Neuron (in vitro differentiated cells): ENCODE measurements at regions not wholly inside any gene's neighbourhood (a gene's known extent, or its start where the extent isn't known, plus 50 kb on each side); places are given as distances from the start of the nearest gene placed in this dataset.

ENCODE experiments used
- H2AFZ ChIP-seq: one replicate; pipeline ENCODE4 v1.6.1; 2013; ENCODE audit warnings: low read depth, mild to moderate bottlenecking, inconsistent platforms, low read length, moderate library complexity
- H3K27me3 ChIP-seq: one replicate; pipeline ENCODE4 v1.6.1; 2013; ENCODE audit warnings: low read length; ENCODE audit not compliant: insufficient read depth
- H3K36me3 ChIP-seq: one replicate; pipeline ENCODE4 v1.6.1; 2013; ENCODE audit warnings: low read length; ENCODE audit not compliant: insufficient read depth
- H3K4me1 ChIP-seq: one replicate; pipeline ENCODE4 v1.6.1; 2013; ENCODE audit warnings: low read length; ENCODE audit not compliant: insufficient read depth
- H3K4me3 ChIP-seq: 2 replicates; pipeline ENCODE4 v1.5.1; 2013; ENCODE audit warnings: mild to moderate bottlenecking, low read length, moderate library complexity
- H3K9me3 ChIP-seq: one replicate; pipeline ENCODE4 v1.6.1; 2013; ENCODE audit warnings: low read length

DNA sequence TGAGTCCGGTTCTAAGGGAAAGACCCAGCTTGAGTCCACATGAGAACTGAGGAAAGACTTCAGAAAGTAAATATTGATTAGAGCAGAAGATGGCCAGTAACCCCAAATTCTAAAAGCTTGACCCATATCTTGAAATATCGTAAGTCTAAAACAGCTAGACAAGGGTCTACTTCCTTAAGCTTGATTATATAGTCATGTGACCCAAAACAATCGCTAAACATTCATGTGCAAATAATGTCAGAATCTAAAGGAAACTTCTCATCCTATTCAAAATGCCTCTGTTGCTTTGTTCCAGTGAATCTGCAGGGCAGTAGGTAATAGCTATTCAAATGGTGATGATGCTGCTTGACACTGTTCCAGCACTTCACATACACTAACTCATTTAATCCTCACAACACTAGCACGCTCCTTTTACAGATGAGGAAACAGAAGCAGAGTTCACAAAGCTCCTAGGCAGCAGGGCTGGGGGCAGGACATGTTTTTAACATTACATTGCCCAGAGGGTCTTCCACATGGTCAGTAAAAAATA is 52.6 kb downstream of the TCF20 start:
- Histone ChIP-seq H3K36me3 (peaks cover 17% of the 10 kb centered on the region), H3K9me3 (no peaks in the 10 kb centered on the region), H3K4me1 (peaks cover 51% of the 10 kb centered on the region), H3K27me3 (no peaks in the 10 kb centered on the region), H2AFZ (no peak overlapping the region), H3K4me3 (no peak overlapping the region)

DNA sequence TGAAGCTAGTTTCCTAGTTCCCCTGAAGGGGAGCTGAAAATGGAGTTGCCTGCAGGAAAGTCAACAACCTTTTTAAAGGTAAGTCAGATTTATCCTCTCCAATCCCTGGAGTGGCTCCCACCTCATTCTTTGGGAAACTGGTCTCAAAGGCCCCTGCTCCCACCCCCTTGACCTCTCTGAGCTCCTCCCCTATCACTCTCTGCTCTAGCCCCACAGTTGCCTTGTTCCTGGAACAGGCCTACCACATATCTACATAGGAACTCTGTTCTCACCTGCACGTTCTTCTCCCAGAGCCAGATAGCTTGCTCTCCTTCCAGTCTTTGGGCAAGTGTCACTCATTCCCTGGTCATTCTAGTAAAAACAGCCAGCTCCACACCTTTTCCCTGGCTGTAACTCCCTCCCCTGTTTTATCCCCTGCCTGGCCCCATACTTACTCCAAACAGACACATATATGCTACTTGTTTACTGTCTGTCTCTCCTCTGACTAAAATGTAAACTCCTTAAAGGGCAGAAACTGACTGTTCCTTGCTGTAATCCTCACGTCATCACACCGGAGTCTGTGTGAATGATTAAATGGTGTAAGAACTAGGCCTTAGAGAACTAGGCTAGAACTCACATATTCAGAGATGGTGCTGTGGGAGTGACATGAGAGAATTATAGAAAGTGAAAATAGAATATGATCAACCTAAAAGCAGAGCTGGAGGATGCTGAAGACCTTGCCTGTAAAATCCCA is 53.3 kb downstream of the TCF20 start:
- no peak overlapping the region for H2AFZ ChIP-seq
- no peaks in the 10 kb centered on the region for H3K27me3 ChIP-seq
- no peak overlapping the region for H3K4me3 ChIP-seq
- peaks cover 55% of the 10 kb centered on the region for H3K4me1 ChIP-seq
- peaks cover 21% of the 10 kb centered on the region for H3K36me3 ChIP-seq
- H3K9me3 ChIP-seq = no peaks in the 10 kb centered on the region

DNA sequence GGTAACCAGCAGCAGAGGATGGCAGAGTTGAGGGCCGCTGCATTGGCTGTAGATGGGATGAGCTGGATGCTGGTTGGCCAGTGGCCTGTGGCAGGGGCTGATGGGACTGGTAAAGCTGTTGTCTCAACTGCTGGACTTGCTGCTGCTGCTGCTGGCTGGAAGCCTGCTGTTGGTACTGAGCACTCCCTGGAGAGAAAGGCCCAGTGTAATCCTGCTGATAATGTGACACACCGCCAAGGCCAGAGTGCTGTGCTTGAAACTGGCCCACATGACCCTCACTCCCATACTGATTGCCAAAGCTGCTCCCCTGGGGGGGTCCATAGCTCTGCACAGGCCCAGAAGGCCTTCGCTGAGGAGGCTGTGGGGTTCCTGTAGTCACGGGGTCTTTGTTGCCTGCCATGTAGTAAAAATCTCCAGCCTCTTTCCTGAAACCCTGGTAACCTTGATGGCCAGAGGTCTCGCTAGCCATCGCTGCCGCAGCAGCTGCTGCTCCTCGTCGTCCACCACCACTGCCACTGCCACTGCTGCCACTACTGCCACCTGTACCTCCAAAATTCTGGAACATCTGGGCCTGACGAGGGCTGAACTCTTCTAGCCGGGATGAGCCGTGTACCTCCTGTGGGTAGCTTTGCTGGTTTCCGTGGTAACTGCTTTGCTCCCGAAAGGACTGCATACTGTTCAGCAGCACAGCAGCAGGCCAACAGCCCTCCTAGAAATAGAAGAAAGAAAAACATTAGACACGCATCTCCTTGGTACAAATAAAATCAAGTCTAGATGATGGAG is 55.6 kb downstream of the TCF20 start:
- no peak overlapping the region for H2AFZ ChIP-seq
- no peaks in the 10 kb centered on the region for H3K27me3 ChIP-seq
- H3K9me3 ChIP-seq = peaks cover 6% of the 10 kb centered on the region
- peaks cover 59% of the 10 kb centered on the region for H3K4me1 ChIP-seq
- H3K4me3 ChIP-seq = no peak overlapping the region
- peaks cover 39% of the 10 kb centered on the region for H3K36me3 ChIP-seq

DNA sequence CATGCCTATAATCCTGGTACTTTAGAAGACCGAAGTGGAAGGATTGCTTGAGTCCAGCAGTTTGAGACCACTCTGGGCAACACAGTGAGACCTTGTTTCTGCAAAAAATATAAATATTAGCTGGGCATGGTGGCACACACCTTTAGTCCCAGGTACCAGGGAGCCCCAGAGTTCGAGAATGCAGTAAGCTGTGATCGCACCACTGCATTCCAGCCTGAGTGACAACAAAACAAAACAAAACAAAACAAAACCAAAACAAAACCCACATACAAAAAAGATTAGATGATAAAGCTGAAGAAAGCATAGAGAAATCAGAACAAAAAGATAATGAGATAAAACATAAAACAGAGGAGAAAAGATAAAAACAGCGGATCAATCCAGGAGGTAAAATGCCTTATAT is 62.1 kb downstream of the TCF20 start:
- Histone ChIP-seq H3K4me3 (no peak overlapping the region), H3K27me3 (no peaks in the 10 kb centered on the region), H3K36me3 (peaks cover 52% of the 10 kb centered on the region), H3K4me1 (peaks cover 9% of the 10 kb centered on the region), H3K9me3 (peaks cover 10% of the 10 kb centered on the region), H2AFZ (no peak overlapping the region)

DNA sequence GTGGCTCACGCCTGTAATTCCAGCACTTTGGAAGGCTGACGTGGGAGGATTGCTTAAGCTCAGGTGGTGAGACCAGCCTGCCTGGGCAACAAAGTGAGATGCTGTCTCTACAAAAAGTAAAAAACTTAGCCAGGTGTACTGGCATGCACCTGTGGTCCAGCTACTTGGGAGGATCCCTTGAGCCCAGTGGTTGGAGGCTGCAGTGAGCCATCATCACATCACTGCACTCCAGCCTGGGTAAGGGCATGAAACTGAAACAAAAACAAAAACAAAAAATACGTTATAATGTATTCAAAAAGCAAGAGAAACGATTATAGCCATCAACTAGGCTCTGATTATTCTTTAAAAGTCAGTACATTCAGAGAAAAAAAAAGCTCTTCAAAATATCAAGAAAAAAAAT is 62.5 kb downstream of the TCF20 start:
- no peak overlapping the region for H3K4me3 ChIP-seq
- peaks cover 47% of the 10 kb centered on the region for H3K36me3 ChIP-seq
- H3K9me3 ChIP-seq = peaks cover 10% of the 10 kb centered on the region
- peaks cover 9% of the 10 kb centered on the region for H3K4me1 ChIP-seq
- H2AFZ ChIP-seq = no peak overlapping the region
- H3K27me3 ChIP-seq = no peaks in the 10 kb centered on the region

DNA sequence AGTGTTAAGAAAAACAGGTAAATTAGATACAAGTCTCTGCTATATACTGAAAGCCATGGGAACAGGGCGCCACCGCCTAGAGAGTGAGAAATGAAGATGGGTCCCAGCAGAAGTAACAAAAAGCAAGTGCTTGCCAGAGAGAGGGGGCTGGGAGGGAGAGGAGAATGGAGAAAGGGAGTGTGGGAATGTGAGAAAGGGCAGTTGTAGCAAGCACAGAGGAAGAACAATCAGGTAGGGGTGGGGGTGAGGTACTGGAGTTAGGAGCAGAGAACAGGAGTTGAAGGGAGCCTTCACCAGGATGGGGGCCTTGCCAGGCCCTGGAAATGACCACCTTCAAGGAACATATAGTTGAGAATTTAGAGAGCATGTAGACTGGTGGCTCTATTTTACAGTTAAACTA is 66.8 kb downstream of the TCF20 start:
- Histone ChIP-seq H3K27me3 (no peaks in the 10 kb centered on the region), H2AFZ (no peak overlapping the region), H3K9me3 (peaks cover 7% of the 10 kb centered on the region), H3K4me1 (no peaks in the 10 kb centered on the region), H3K4me3 (no peak overlapping the region), H3K36me3 (peaks cover 12% of the 10 kb centered on the region)

DNA sequence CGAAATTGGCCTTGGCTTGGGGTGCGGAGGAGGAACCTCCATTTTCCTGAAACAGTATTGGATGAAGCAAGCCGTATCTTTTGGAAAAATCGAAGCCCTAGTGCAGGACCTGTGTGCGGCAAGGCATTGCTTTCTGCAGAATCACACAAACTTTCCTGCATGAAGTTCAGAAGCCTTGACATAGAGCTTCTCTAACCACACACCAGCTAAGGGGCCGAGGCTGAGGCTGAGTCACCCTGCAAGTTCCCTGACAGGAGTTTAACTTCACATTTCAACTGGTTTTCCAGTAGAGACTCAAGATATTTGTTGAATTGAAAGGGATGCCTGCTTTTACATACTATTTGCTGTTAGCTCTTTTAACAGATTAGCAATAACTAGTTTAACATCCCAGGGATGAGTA is 67.8 kb downstream of the TCF20 start:
- Histone ChIP-seq H3K4me1 (no peaks in the 10 kb centered on the region), H3K4me3 (no peak overlapping the region), H2AFZ (no peak overlapping the region), H3K9me3 (peaks cover 7% of the 10 kb centered on the region), H3K27me3 (no peaks in the 10 kb centered on the region), H3K36me3 (peaks cover 5% of the 10 kb centered on the region)

DNA sequence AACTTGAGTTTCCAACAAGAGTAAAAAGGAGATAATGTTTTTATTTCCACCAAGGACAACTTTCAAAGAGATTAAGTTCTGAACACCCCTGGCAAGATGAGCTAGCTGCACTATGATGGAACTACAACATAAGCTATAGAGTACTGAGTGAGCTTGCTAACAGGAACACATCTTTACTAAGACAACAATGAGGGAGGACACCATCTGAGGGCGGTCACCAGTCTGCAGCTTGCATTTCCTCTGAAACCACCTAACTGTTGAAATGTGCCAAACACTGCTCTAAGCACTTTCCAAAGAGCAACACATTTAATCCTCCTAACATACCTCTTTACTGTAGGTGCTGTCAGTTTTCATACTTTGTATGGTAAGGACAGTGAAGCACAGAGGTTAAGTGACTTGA is 68.4 kb downstream of the TCF20 start:
- no peaks in the 10 kb centered on the region for H3K4me1 ChIP-seq
- H2AFZ ChIP-seq = no peak overlapping the region
- peaks cover 5% of the 10 kb centered on the region for H3K36me3 ChIP-seq
- H3K4me3 ChIP-seq = no peak overlapping the region
- H3K27me3 ChIP-seq = no peaks in the 10 kb centered on the region
- H3K9me3 ChIP-seq = peaks cover 7% of the 10 kb centered on the region

DNA sequence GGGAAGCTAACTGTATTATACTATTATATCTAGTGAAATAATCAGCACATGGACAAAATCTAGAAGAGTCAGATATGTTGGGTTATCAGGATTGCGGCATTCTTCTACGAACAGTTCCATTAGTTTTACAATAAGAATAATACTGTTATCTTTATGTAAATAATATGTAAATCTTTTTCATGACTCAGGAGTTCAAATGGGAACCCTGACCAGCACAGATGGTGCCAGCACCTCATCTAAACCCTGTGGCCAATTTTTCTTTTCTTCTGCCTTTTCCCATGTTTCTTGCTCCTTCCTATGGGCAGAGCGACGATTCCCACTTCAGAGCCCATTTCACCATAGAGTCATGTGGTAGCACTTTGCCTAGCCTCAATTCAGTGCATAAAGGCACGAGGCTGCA is 68.4 kb upstream of the CYP2D6 start:
- Histone ChIP-seq H3K4me3 (no peak overlapping the region), H3K27me3 (no peaks in the 10 kb centered on the region), H2AFZ (no peak overlapping the region), H3K36me3 (peaks cover 3% of the 10 kb centered on the region), H3K4me1 (no peaks in the 10 kb centered on the region), H3K9me3 (peaks cover 10% of the 10 kb centered on the region)

DNA sequence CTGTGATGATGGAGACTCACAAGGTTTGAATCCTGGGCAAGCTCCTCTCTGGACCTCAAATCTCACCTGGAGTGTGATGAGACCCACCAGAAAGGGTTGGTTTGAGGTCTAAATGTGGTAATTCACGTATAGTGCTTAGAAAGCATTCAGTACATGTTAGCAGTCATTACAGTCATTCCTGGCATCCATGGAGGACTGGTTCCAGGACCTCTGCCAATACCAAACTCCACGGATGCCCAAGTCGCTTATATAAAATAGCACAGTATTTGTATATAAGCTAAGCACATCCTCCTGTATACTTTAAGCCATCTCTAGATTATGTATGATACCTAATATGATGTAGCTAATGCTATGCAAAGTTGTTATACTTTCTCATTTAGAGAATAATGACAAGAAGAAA is 67.6 kb upstream of the CYP2D6 start:
- peaks cover 3% of the 10 kb centered on the region for H3K36me3 ChIP-seq
- H3K4me3 ChIP-seq = no peak overlapping the region
- H3K27me3 ChIP-seq = no peaks in the 10 kb centered on the region
- H3K9me3 ChIP-seq = peaks cover 10% of the 10 kb centered on the region
- no peaks in the 10 kb centered on the region for H3K4me1 ChIP-seq
- no peak overlapping the region for H2AFZ ChIP-seq

DNA sequence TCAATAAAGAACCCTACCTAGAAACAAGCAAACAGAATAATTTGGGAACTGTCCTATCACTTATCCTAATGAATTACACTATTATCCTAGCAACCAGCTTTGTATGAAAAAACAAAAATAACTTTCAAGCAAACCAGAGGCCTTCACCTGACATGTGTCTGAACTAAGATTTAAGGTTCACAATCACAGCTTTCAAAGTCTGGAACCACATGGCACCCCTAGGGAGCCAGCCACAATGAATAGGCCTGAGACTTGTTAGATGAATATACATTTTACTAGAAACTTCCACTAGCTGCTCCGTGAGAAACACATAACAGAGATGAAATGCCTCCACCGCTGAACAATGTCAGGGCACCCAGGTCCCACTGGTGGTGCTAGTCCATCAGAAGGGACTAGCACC is 65.8 kb upstream of the CYP2D6 start:
- Histone ChIP-seq H3K4me3 (no peak overlapping the region), H3K9me3 (peaks cover 3% of the 10 kb centered on the region), H2AFZ (no peak overlapping the region), H3K27me3 (no peaks in the 10 kb centered on the region), H3K4me1 (no peaks in the 10 kb centered on the region), H3K36me3 (peaks cover 3% of the 10 kb centered on the region)

DNA sequence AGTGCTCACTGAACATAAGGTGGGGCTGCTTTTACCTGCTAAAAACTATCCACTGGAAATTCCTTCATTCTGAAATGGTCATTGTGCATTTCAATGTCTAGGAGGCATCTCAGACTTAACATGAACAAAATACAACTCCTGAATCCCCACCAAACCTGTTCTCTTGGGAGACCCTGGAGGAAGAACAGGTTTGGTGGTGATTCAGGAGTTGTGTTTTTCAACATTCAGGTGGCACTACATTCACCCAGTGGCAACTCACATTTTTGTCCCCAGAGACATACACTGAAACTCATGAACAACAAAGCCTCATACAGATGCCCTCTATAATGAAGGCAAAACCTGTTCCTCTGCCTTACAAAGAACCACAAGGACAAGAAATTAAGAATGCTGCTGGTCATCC is 64.3 kb upstream of the CYP2D6 start:
- Histone ChIP-seq H3K4me3 (no peak overlapping the region), H2AFZ (no peak overlapping the region), H3K36me3 (peaks cover 3% of the 10 kb centered on the region), H3K9me3 (peaks cover 3% of the 10 kb centered on the region), H3K4me1 (no peaks in the 10 kb centered on the region), H3K27me3 (no peaks in the 10 kb centered on the region)

DNA sequence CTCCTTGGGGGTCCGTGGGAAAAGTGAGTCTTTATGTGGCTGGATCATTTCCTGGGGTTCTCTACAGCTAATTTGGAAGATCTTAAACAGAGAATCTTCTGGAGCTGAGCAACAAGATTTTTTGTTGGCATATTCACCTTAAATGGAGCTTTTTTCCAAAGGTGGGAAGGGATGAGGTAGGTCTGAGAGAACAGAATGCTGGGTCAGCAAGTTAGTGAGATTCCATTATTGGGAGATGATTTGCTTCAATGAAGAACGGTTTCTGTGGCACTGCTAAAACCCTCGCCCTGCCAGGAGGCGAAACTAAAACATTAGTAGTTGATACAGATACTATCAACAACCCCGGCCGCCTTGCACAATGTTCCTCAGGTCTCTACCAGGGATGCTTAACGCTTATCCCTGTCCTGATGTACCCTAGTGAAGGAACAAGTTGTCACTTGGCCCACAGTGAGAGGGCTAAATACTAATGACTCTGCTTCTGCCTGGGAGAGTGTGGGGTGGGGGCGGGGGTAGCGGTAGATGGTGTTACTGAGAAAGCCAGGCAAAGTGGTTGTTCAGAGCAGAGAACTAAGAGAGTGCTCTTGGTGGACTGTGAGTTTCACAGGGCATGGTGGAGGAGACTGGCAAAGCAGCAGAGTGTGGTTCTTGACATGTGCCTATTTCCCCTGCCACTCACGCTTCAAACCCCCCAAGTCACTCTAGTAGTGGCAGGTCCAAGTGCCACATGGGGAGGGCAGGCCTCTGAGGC is 63.7 kb upstream of the CYP2D6 start:
- Histone ChIP-seq H3K27me3 (no peaks in the 10 kb centered on the region), H2AFZ (no peak overlapping the region), H3K4me1 (no peaks in the 10 kb centered on the region), H3K36me3 (peaks cover 3% of the 10 kb centered on the region), H3K4me3 (no peak overlapping the region), H3K9me3 (peaks cover 3% of the 10 kb centered on the region)
